CD4-positive, alpha-beta T cell (primary cell): ENCODE measurements at regions not wholly inside any gene's neighbourhood (a gene's known extent, or its start where the extent isn't known, plus 50 kb on each side); places are given as distances from the start of the nearest gene placed in this dataset.

ENCODE experiments used
- ATAC-seq: fragments of 200-7000 bp; cut with Tn5 transposase; one replicate; pipeline ENCODE4 v1.10.0; 2022; ENCODE audit warnings: mild to moderate bottlenecking; ENCODE audit not compliant: poor library complexity
- CTCF ChIA-PET: fragments of 350-600 bp; sonication (Branson Sonifier 250); formaldehyde crosslinking; loops from one replicate; lab custom pipeline; 2021; ENCODE audit warnings: antibody characterized with exemption, inconsistent platforms; lab: Charles Lee
- POLR2A ChIA-PET: fragments of 350-600 bp; sonication (Branson Sonifier 250); formaldehyde crosslinking; loops from one replicate; lab custom pipeline; 2021; ENCODE audit warnings: antibody characterized with exemption, inconsistent platforms; lab: Charles Lee
- DNase-seq, 14 experiments: peaks; one replicate each; pipeline ENCODE4 v3.0.0-alpha.2; 2013 to 2020; ENCODE audit warnings: mixed read lengths in 2 of 14
- H3K27ac ChIP-seq, 2 donors: one replicate each; pipeline versions ENCODE4 v1.5.1 to v1.7.0; 2013; ENCODE audit warnings: low read length in 2 of 2, low read depth in 1 of 2, mild to moderate bottlenecking in 1 of 2
- H3K27me3 ChIP-seq, 2 experiments: 1 replicate in 1 of 2; 2 replicates in 1 of 2; pipeline versions ENCODE4 v1.6.1 to v1.7.0; 2013; ENCODE audit warnings: low read length in 2 of 2, control low read depth in 1 of 2, mild to moderate bottlenecking in 1 of 2, moderate library complexity in 1 of 2; ENCODE audit not compliant: insufficient read depth in 2 of 2, control insufficient read depth in 1 of 2
- H3K36me3 ChIP-seq: one replicate; pipeline ENCODE4 v1.6.1; 2013; ENCODE audit warnings: low read length, control low read depth; ENCODE audit not compliant: insufficient read depth
- H3K4me1 ChIP-seq: one replicate; pipeline ENCODE4 v1.6.1; 2013; ENCODE audit warnings: low read length, control low read depth; ENCODE audit not compliant: insufficient read depth
- H3K4me3 ChIP-seq: one replicate; pipeline ENCODE4 v1.5.1; 2013; ENCODE audit warnings: mild to moderate bottlenecking, low read length, moderate library complexity
- H3K9me3 ChIP-seq, 2 experiments: 1 replicate in 1 of 2; 2 replicates in 1 of 2; pipeline versions ENCODE4 v1.6.1 to v1.7.0; 2013; ENCODE audit warnings: low read length in 2 of 2, mild to moderate bottlenecking in 2 of 2, control low read depth in 1 of 2, moderate library complexity in 1 of 2; ENCODE audit not compliant: control insufficient read depth in 1 of 2, insufficient read depth in 1 of 2
- H3K27ac Mint-ChIP-seq: one replicate; pipeline ENCODE4 v1.8.0; 2020; ENCODE audit warnings: mixed read lengths
- H3K27me3 Mint-ChIP-seq: one replicate; pipeline ENCODE4 v1.8.0; 2021; ENCODE audit warnings: mixed read lengths
- H3K36me3 Mint-ChIP-seq: one replicate; pipeline ENCODE4 v1.8.0; 2021; ENCODE audit warnings: low read depth, mixed read lengths
- H3K4me1 Mint-ChIP-seq: one replicate; pipeline ENCODE4 v1.8.0; 2021; ENCODE audit warnings: low read depth, mixed read lengths
- H3K4me3 Mint-ChIP-seq: one replicate; pipeline ENCODE4 v1.8.0; 2020; ENCODE audit warnings: mild to moderate bottlenecking, mixed read lengths
- H3K9me3 Mint-ChIP-seq: one replicate; pipeline ENCODE4 v1.8.0; 2020; ENCODE audit warnings: mixed read lengths
- intact Hi-C, 2 experiments: fragments of 100-400 bp; cut with DNase I in 1 of 2; cut with micrococcal nuclease in 1 of 2; formaldehyde crosslinking; loops; one replicate each; pipeline versions ENCODE4 v1.15.1 to v1.9.0; 2023 to 2025; cut with DNase I, micrococcal nuclease
- TF ChIP-seq, protein P1 (sequence below): fragments of 200-600 bp; IDR thresholded peaks from one replicate; pipeline ENCODE4 v1.8.0; 2022; ENCODE audit warnings: antibody characterized with exemption, mild to moderate bottlenecking

DNA sequence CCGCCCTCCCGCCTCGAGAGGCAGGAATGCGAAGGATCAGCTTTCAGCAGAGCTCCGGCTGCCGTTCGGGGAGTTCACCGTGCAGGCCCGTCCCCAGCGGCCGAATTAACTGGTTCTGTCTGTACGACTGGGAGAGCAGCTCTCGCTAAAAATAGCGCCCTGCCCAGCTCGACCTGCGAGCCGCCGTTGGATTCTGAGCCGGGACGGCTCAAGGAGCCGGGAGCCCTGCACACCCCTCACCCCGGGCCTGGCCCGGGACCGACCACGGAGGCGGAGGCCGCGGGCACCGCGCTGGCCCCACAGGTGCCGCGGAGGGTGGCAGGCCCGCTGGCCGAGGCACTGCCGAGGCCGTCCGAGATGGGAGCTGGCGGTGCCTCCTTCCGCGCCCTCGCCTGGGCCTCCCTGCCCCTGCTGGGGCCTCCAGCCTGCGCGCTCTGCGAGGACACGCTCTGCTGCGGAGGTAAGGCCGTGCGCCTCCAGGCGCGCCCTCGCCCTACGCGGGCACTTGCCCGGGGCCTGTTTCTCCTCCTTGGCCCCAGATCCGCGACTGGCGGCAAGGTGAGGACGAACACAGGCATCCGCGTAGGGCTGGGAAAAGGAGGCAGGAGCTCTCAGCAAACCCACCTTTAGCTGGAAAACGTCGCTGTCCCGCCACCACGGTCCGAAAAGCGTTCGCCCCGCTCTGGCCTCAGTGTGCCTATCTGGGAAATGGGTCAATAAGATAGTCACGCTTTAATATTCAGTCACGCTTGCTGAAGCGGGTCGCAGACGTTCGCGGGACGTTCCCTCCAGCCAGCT is 53.1 kb upstream of the DAB2IP start:
- Histone ChIP-seq H3K36me3 (no peaks in the 10 kb centered on the region), H3K9me3 (peaks cover 14 to 24% of the 10 kb centered on the region in 2 experiments), H3K27me3 (peaks cover 27 to 60% of the 10 kb centered on the region in 2 experiments), H3K4me1 (peaks cover 3% of the 10 kb centered on the region), H3K27ac (no peak overlapping the region), H3K4me3 (no peak overlapping the region)
- DNase-seq (no peak), ATAC-seq (no peak)
- H3K27me3 Mint-ChIP-seq = peaks cover 74% of the 10 kb centered on the region
- no peak overlapping the region for H3K4me3 Mint-ChIP-seq
- ChIA-PET CTCF (no interaction called here), POLR2A (no interaction called here)
- H3K9me3 Mint-ChIP-seq = peaks cover 10% of the 10 kb centered on the region
- H3K36me3 Mint-ChIP-seq = no peaks in the 10 kb centered on the region
- no peaks in the 10 kb centered on the region for H3K4me1 Mint-ChIP-seq
- H3K27ac Mint-ChIP-seq = no peak overlapping the region
- intact Hi-C loops = no loop called here
- TF ChIP-seq, protein P1, sequence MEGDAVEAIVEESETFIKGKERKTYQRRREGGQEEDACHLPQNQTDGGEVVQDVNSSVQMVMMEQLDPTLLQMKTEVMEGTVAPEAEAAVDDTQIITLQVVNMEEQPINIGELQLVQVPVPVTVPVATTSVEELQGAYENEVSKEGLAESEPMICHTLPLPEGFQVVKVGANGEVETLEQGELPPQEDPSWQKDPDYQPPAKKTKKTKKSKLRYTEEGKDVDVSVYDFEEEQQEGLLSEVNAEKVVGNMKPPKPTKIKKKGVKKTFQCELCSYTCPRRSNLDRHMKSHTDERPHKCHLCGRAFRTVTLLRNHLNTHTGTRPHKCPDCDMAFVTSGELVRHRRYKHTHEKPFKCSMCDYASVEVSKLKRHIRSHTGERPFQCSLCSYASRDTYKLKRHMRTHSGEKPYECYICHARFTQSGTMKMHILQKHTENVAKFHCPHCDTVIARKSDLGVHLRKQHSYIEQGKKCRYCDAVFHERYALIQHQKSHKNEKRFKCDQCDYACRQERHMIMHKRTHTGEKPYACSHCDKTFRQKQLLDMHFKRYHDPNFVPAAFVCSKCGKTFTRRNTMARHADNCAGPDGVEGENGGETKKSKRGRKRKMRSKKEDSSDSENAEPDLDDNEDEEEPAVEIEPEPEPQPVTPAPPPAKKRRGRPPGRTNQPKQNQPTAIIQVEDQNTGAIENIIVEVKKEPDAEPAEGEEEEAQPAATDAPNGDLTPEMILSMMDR = no peak

DNA sequence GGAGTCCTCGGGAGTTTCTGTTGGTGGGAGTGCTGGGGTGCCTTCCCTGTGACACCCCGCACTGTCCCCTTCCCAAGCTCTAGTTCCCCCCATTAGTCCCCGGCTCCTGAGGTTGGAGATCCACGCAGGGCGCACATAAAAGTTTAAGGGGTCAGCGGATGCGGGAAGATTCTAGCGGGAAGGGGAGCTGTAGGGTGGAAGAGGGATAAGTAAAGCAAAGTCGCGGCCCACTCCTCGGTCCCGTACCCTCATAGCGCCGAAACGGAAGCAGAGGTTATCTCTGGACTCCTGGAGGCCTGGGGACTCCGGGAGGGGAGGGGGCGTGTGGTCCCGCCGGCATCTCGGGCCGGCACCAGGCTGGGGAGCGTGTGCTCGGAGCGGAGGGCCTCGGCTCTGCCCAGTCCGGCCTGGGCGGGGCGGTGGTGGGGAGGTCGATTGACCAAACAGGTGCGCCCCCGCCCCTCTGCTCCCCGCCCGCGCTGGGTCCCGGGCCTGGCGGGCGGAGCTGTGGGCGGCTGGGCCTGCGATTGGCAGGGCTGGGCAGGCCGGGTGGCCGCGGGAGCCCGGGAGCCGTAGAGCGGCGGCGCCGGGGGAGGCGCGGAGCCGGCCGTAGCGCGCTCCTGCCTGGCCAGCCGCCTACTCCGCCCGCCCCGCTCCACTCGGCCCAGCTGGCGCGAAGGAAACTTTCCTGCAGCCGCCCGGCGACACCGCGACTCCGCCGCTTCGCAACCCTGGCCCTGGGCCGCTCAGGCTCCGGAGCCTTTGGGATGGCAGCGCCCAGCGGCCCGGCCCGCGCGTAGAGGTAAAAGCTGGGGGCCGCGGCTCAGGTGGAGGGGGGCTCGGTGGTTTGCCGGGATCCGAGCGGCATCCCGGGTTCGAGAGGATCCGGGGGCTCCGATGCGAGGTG is 52.2 kb upstream of the DAB2IP start:
- Mint-ChIP-seq H3K27me3 (peaks cover 77% of the 10 kb centered on the region), H3K36me3 (no peaks in the 10 kb centered on the region), H3K27ac (no peak overlapping the region), H3K9me3 (peaks cover 10% of the 10 kb centered on the region), H3K4me3 (no peak overlapping the region), H3K4me1 (no peaks in the 10 kb centered on the region)
- Histone ChIP-seq H3K27me3 (peaks cover 30 to 60% of the 10 kb centered on the region in 2 experiments), H3K27ac (no peak overlapping the region), H3K4me3 (no peak overlapping the region), H3K4me1 (peaks cover 3% of the 10 kb centered on the region), H3K9me3 (peaks cover 14 to 24% of the 10 kb centered on the region in 2 experiments), H3K36me3 (no peaks in the 10 kb centered on the region)
- no peak for DNase-seq
- intact Hi-C loops = no loop called here
- ChIA-PET POLR2A (no interaction called here), CTCF (no interaction called here)
- TF ChIP-seq, protein P1 = no peak
- ATAC-seq = no peak

DNA sequence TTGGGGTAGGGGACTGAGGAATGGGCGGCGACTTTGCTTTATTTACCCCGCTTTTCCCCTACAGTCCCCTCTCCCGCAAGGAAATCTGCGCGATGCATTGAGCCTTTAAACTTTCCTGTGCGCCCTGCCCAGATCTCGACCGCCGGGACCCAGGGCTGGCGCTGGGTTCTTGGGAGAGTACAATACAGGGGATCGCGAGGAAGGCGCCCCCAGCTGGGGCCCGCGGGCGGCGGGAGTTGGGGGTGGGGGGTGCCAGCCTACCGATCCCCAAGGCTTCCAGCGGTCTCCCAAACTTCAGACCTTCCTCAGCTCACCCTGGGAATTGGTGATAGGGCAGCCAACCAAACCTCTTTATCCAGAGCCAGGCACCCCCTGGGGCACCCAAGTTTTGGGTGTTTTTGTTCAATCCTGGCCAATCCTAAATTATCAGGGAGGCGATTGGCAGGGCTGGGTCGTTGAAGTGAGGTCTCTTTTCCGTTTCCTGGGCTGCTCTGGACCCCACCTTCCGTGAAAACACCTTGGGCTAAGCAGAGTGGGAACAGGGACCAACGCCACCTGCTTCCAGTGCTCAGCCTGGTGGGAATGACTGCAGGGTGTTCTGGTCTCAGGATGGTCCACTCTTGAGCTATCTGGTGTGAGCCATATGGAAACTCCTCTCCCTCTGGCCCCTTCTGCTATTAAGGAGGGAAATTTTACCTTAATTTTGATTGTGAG is 51.4 kb upstream of the DAB2IP start:
- no peak overlapping the region for H3K27ac ChIP-seq
- Mint-ChIP-seq H3K27me3 (peaks cover 77% of the 10 kb centered on the region), H3K9me3 (peaks cover 10% of the 10 kb centered on the region), H3K4me1 (no peaks in the 10 kb centered on the region), H3K36me3 (no peaks in the 10 kb centered on the region), H3K4me3 (no peak overlapping the region), H3K27ac (no peak overlapping the region)
- ATAC-seq = no peak
- TF ChIP-seq, protein P1 = no peak
- H3K9me3 ChIP-seq = peaks cover 14 to 24% of the 10 kb centered on the region in 2 experiments
- ChIA-PET CTCF (no interaction called here), POLR2A (no interaction called here)
- DNase-seq = no peak
- H3K36me3 ChIP-seq = no peaks in the 10 kb centered on the region
- peaks cover 33 to 56% of the 10 kb centered on the region in 2 experiments for H3K27me3 ChIP-seq
- H3K4me1 ChIP-seq = peaks cover 3% of the 10 kb centered on the region
- H3K4me3 ChIP-seq = no peak overlapping the region
- intact Hi-C loops = no loop called here
